Breast epithelium (tissue), 4 donors: ENCODE measurements at regions not wholly inside any gene's neighbourhood (a gene's known extent, or its start where the extent isn't known, plus 50 kb on each side); places are given as distances from the start of the nearest gene placed in this dataset.

Experiments used
- DNase-seq, 2 donors: peaks; one replicate each; pipeline ENCODE4 v3.0.0-alpha.2; 2019; ENCODE audit warnings: low spot score in 2 of 2
- H3K27ac ChIP-seq, 2 donors: fragments of 200-600 bp; sonication (generic) in 1 of 2; one replicate each; pipeline ENCODE4 v1.5.1; 2016 to 2019; ENCODE audit warnings: mild to moderate bottlenecking in 1 of 2
- H3K27me3 ChIP-seq, 2 donors: fragments of 200-600 bp; sonication (generic) in 1 of 2; one replicate each; pipeline versions ENCODE4 v1.5.1 to v1.6.0; 2017 to 2019; ENCODE audit warnings: control low read depth in 1 of 2, mild to moderate bottlenecking in 1 of 2
- H3K36me3 ChIP-seq: fragments of 200-600 bp; one replicate; pipeline ENCODE4 v1.5.1; 2019
- H3K4me1 ChIP-seq, 2 donors: fragments of 200-600 bp; sonication (generic); one replicate each; pipeline ENCODE4 v1.5.1; 2016 to 2019; ENCODE audit warnings: control low read depth in 1 of 2
- H3K4me3 ChIP-seq, 3 donors: fragments of 200-600 bp; sonication (generic); 1 replicate in 2 of 3; 2 replicates in 1 of 3; pipeline ENCODE4 v1.5.1; 2016 to 2019; ENCODE audit warnings: mild to moderate bottlenecking in 3 of 3, moderate library complexity in 2 of 3
- H3K9me3 ChIP-seq, 2 donors: fragments of 200-600 bp; sonication (generic) in 1 of 2; one replicate each; pipeline ENCODE4 v1.5.1; 2016 to 2019; ENCODE audit warnings: control low read depth in 1 of 2
- CTCF ChIP-seq, 3 donors: fragments of 450-650 bp; IDR thresholded peaks; one replicate each; pipeline ENCODE4 v1.5.1; 2016 to 2017; ENCODE audit warnings: antibody characterized with exemption in 3 of 3, mild to moderate bottlenecking in 3 of 3, moderate library complexity in 3 of 3
- POLR2A ChIP-seq: fragments of 450-650 bp; IDR thresholded peaks from one replicate; pipeline ENCODE4 v1.6.1; 2016; ENCODE audit warnings: antibody characterized with exemption, mild to moderate bottlenecking, moderate library complexity
- POLR2AphosphoS5 ChIP-seq, 3 donors: sonication (generic); formaldehyde crosslinking; IDR thresholded peaks; one replicate each; pipeline ENCODE4 v1.6.1; 2017; ENCODE audit warnings: antibody characterized with exemption in 3 of 3
- intact Hi-C: fragments of 100-400 bp; cut with DNase I; formaldehyde crosslinking; loops from one replicate; pipeline ENCODE4 v1.15.1; 2023; ENCODE audit warnings: low total_unique reads

GRCh38 chr10:86600296-86600695 lies 54.1 kb upstream of the OPN4 start:
- intact Hi-C loops = no loop called here
- TF ChIP-seq POLR2AphosphoS5 (IDR thresholded peaks at IDR 0.05) (no peak), CTCF (IDR thresholded peaks at IDR 0.05) (no peak), POLR2A (no peak)
- DNase-seq = no peak
- no peaks in the 10 kb centered on the region for H3K36me3 ChIP-seq
- H3K4me3 ChIP-seq = no peak overlapping the region
- no peaks in the 10 kb centered on the region for H3K4me1 ChIP-seq
- H3K9me3 ChIP-seq = no peaks in the 10 kb centered on the region
- H3K27me3 ChIP-seq = no peaks in the 10 kb centered on the region
- no peak overlapping the region for H3K27ac ChIP-seq

- Histone ChIP-seq H3K4me3 (no peak overlapping the region), H3K36me3 (no peaks in the 10 kb centered on the region), H3K27me3 (no peaks in the 10 kb centered on the region), H3K27ac (no peak overlapping the region), H3K4me1 (no peaks in the 10 kb centered on the region), H3K9me3 (no peaks in the 10 kb centered on the region)
- intact Hi-C loops = no loop called here
- no peak for DNase-seq
- TF ChIP-seq POLR2A (no peak), POLR2AphosphoS5 (IDR thresholded peaks at IDR 0.05) (no peak), CTCF (IDR thresholded peaks at IDR 0.05) (no peak)
Measured at GRCh38 chr10:86601956-86602602, 52.3 kb upstream of the OPN4 start.

- intact Hi-C loops = no loop called here
- no peaks in the 10 kb centered on the region for H3K4me1 ChIP-seq
- no peak overlapping the region for H3K4me3 ChIP-seq
- no peaks in the 10 kb centered on the region for H3K9me3 ChIP-seq
- H3K27ac ChIP-seq = no peak overlapping the region
- H3K27me3 ChIP-seq = no peaks in the 10 kb centered on the region
- H3K36me3 ChIP-seq = no peaks in the 10 kb centered on the region
- no peak for DNase-seq
- TF ChIP-seq CTCF (IDR thresholded peaks at IDR 0.05) = no peak
- no peak for TF ChIP-seq POLR2A
- no peak for TF ChIP-seq POLR2AphosphoS5 (IDR thresholded peaks at IDR 0.05)
Measured at GRCh38 chr10:86603256-86603655, 51.1 kb upstream of the OPN4 start.
